ENCODE measurements at regions not wholly inside any gene's neighbourhood (a gene's known extent, or its start where the extent isn't known, plus 50 kb on each side); places are given as distances from the start of the nearest gene placed in this dataset.

GRCh38 chr6:51141080-51141479 is 322.4 kb downstream of the TFAP2B start:
- TF ChIP-seq POLR2A (IDR thresholded peaks at IDR 0.05) = no peak
- TF ChIP-seq, protein P1, sequence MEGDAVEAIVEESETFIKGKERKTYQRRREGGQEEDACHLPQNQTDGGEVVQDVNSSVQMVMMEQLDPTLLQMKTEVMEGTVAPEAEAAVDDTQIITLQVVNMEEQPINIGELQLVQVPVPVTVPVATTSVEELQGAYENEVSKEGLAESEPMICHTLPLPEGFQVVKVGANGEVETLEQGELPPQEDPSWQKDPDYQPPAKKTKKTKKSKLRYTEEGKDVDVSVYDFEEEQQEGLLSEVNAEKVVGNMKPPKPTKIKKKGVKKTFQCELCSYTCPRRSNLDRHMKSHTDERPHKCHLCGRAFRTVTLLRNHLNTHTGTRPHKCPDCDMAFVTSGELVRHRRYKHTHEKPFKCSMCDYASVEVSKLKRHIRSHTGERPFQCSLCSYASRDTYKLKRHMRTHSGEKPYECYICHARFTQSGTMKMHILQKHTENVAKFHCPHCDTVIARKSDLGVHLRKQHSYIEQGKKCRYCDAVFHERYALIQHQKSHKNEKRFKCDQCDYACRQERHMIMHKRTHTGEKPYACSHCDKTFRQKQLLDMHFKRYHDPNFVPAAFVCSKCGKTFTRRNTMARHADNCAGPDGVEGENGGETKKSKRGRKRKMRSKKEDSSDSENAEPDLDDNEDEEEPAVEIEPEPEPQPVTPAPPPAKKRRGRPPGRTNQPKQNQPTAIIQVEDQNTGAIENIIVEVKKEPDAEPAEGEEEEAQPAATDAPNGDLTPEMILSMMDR (IDR thresholded peaks at IDR 0.05) = no peak

Measured in vagina (tissue), 2 donors.